ENCODE measurements at regions not wholly inside any gene's neighbourhood (a gene's known extent, or its start where the extent isn't known, plus 50 kb on each side); places are given as distances from the start of the nearest gene placed in this dataset.

GRCh38 chr4:180792541-180792940 is 1450.7 kb upstream of the TENM3 start:
- Histone ChIP-seq H3K4me3 (replicated peaks; ENCODE audit: low read depth, low read length) (no peak overlapping the region), H3K27me3 (replicated peaks; ENCODE audit: control insufficient read depth, insufficient read depth, low read length) (no peaks in the 10 kb centered on the region)
- DNase-seq (ENCODE audit: extremely low read depth, insufficient read length): no peak

GRCh38 chr4:180794333-180794732 is 1448.9 kb upstream of the TENM3 start:
- Histone ChIP-seq H3K36me3 (ENCODE audit: control insufficient read depth, insufficient read depth, low read length) (no peaks in the 10 kb centered on the region), H3K27me3 (replicated peaks; ENCODE audit: control insufficient read depth, insufficient read depth, low read length) (no peaks in the 10 kb centered on the region), H3K4me3 (replicated peaks; ENCODE audit: low read depth, low read length) (no peak overlapping the region)
- DNase-seq (ENCODE audit: extremely low read depth, insufficient read length): no peak
- TF ChIP-seq CTCF (IDR thresholded peaks at IDR 0.05; ENCODE audit: insufficient read depth, low read length, poor library complexity, severe bottlenecking): no peak

More at GRCh38 chr4:180792541-180792940, 1450.7 kb upstream of the TENM3 start:
- no peak for TF ChIP-seq CTCF (IDR thresholded peaks at IDR 0.05; ENCODE audit: insufficient read depth, low read length, poor library complexity, severe bottlenecking)
- no peaks in the 10 kb centered on the region for H3K36me3 ChIP-seq (ENCODE audit: control insufficient read depth, insufficient read depth, low read length)

- H3K36me3 ChIP-seq (ENCODE audit: control insufficient read depth, insufficient read depth, low read length): no peaks in the 10 kb centered on the region
- DNase-seq (ENCODE audit: extremely low read depth, insufficient read length): no peak
- TF ChIP-seq CTCF (IDR thresholded peaks at IDR 0.05; ENCODE audit: insufficient read depth, low read length, poor library complexity, severe bottlenecking): no peak
- H3K27me3 ChIP-seq (replicated peaks; ENCODE audit: control insufficient read depth, insufficient read depth, low read length): no peaks in the 10 kb centered on the region
- no peak overlapping the region for H3K4me3 ChIP-seq (replicated peaks; ENCODE audit: low read depth, low read length)
These were observed 1445.1 kb upstream of the TENM3 start for GRCh38 chr4:180798036-180798577.

GRCh38 chr4:180799798-180800197 is 1443.4 kb upstream of the TENM3 start:
- no peak for DNase-seq (ENCODE audit: extremely low read depth, insufficient read length)
- no peaks in the 10 kb centered on the region for H3K36me3 ChIP-seq (ENCODE audit: control insufficient read depth, insufficient read depth, low read length)
- no peak overlapping the region for H3K4me3 ChIP-seq (replicated peaks; ENCODE audit: low read depth, low read length)
- H3K27me3 ChIP-seq (replicated peaks; ENCODE audit: control insufficient read depth, insufficient read depth, low read length): no peaks in the 10 kb centered on the region
- TF ChIP-seq CTCF (IDR thresholded peaks at IDR 0.05; ENCODE audit: insufficient read depth, low read length, poor library complexity, severe bottlenecking): no peak

- Histone ChIP-seq H3K4me3 (replicated peaks; ENCODE audit: low read depth, low read length) (no peak overlapping the region), H3K27me3 (replicated peaks; ENCODE audit: control insufficient read depth, insufficient read depth, low read length) (no peaks in the 10 kb centered on the region), H3K36me3 (ENCODE audit: control insufficient read depth, insufficient read depth, low read length) (no peaks in the 10 kb centered on the region)
- no peak for TF ChIP-seq CTCF (IDR thresholded peaks at IDR 0.05; ENCODE audit: insufficient read depth, low read length, poor library complexity, severe bottlenecking)
- DNase-seq (ENCODE audit: extremely low read depth, insufficient read length): no peak
These were observed 1438.1 kb upstream of the TENM3 start for GRCh38 chr4:180805101-180805500.

- Histone ChIP-seq H3K4me3 (replicated peaks; ENCODE audit: low read depth, low read length) (no peak overlapping the region), H3K27me3 (replicated peaks; ENCODE audit: control insufficient read depth, insufficient read depth, low read length) (no peaks in the 10 kb centered on the region), H3K36me3 (ENCODE audit: control insufficient read depth, insufficient read depth, low read length) (no peaks in the 10 kb centered on the region)
- TF ChIP-seq CTCF (IDR thresholded peaks at IDR 0.05; ENCODE audit: insufficient read depth, low read length, poor library complexity, severe bottlenecking): no peak
- DNase-seq (ENCODE audit: extremely low read depth, insufficient read length): no peak
These were observed 1434.3 kb upstream of the TENM3 start for GRCh38 chr4:180808862-180809261.
